Right lobe of liver (tissue), 6 donors: ENCODE measurements at regions not wholly inside any gene's neighbourhood (a gene's known extent, or its start where the extent isn't known, plus 50 kb on each side); places are given as distances from the start of the nearest gene placed in this dataset.

Experiments
- ATAC-seq, 4 donors: fragments of 200-7000 bp; cut with Tn5 transposase; one replicate each; pipeline ENCODE4 v1.9.1; 2020; ENCODE audit warnings: mild to moderate bottlenecking in 4 of 4, moderate library complexity in 4 of 4
- DNase-seq, 3 donors: peaks; one replicate each; pipeline ENCODE4 v3.0.0-alpha.2; 2020
- H3K27ac ChIP-seq, 3 donors: fragments of 200-600 bp; one replicate each; pipeline ENCODE4 v1.8.0; 2022
- H3K27me3 ChIP-seq, 2 donors: fragments of 200-600 bp; one replicate each; pipeline ENCODE4 v1.8.0; 2022
- H3K36me3 ChIP-seq, 4 donors: fragments of 200-600 bp; sonication (generic) in 1 of 4; one replicate each; pipeline versions ENCODE4 v1.5.1 to v1.8.0; 2017 to 2022; ENCODE audit warnings: control low read depth in 1 of 4
- H3K4me1 ChIP-seq, 4 donors: fragments of 200-600 bp; sonication (generic) in 1 of 4; one replicate each; pipeline versions ENCODE4 v1.5.1 to v1.8.0; 2017 to 2022; ENCODE audit warnings: control low read depth in 1 of 4
- H3K4me3 ChIP-seq, 3 donors: fragments of 200-600 bp; one replicate each; pipeline ENCODE4 v1.8.0; 2022
- H3K9me3 ChIP-seq, 4 donors: fragments of 200-600 bp; sonication (generic) in 1 of 4; one replicate each; pipeline versions ENCODE4 v1.5.1 to v1.8.0; 2017 to 2022; ENCODE audit warnings: control low read depth in 1 of 4
- POLR2A ChIP-seq: fragments of 450-650 bp; IDR thresholded peaks from one replicate; pipeline ENCODE4 v1.6.1; 2017; ENCODE audit warnings: antibody characterized with exemption, mild to moderate bottlenecking
- WGBS: methylation state at CpG from one replicate; pipeline ENCODE4 v1.1.6; 2018; ENCODE audit warnings: low coverage, low lambda C conversion rate; ENCODE audit not compliant: insufficient coverage; ENCODE audit errors: missing lambda C conversion rate; 5-methylcytosine and 5-hydroxymethylcytosine counted together
- intact Hi-C, 2 donors: fragments of 100-400 bp; cut with DNase I; formaldehyde crosslinking; loops; one replicate each; pipeline versions ENCODE4 v1.11.2 to v1.14.1; 2022
- TF ChIP-seq, protein P1 (sequence below), 4 donors: fragments of 200-600 bp in 3 of 4; fragments of 450-650 bp in 1 of 4; IDR thresholded peaks; one replicate each; pipeline versions ENCODE4 v1.5.1 to v1.8.0; 2016 to 2022; ENCODE audit warnings: antibody characterized with exemption in 4 of 4, mild to moderate bottlenecking in 2 of 4
- donor health status: DM: no; HTN: yes; CAD: no.
- donor health status: DM: no; HTN: no; CAD: no.
- donor health status: DM: no; HTN: no; CAD: no.
- donor health status: DM: no; HTN: yes; CAD: no.
- donor health status: DM: no; HTN: yes; CAD: no.

DNA sequence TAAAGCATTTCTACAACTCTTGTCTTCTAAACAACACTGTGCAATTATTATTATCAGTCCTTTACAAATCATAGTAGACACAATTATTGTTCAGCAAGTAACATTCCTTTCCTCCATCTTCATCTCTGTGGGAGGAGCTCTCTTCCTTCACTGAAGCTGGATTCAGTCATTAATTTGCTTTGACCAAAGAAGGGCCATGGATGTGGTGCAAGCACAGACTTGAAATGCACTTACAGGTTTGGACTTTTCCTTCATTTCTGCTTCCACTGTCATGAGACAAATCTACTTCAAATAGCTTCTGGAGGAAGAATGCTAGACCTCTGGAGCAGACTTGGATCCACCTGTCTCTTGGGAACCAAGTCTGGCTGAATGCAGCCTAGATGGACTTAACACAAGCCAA, 336.6 kb upstream of the SLITRK6 start:
- no peak overlapping the region for H3K4me3 ChIP-seq
- no peak for DNase-seq

DNA sequence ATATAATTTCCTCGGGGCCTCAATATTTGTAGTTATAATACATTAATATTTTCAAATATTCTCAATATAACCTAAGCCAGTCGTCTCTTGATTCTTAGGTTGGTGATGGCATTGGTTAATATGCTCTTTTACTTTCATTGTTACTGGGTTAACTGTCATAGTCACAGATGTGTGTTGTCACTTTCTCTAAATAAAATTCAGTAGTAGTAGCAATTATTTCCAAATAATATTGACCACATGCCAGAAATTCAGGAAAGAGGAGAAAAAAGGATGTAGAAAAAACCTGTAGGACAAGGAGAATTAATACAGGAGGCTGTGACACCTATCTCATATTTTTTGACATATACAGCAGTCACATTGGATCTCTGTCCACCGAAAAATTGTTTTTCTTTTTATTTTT, 322.7 kb upstream of the SLITRK6 start:
- Histone ChIP-seq H3K27me3 (no peaks in the 10 kb centered on the region), H3K4me3 (no peak overlapping the region), H3K9me3 (no peaks in the 10 kb centered on the region), H3K4me1 (no peaks in the 10 kb centered on the region), H3K27ac (no peak overlapping the region), H3K36me3 (no peaks in the 10 kb centered on the region)
- intact Hi-C loops = no loop called here
- no peak for ATAC-seq
- DNase-seq = no peak
- 23% methylated on average over 3 of the region's 3 CpGs for WGBS
- TF ChIP-seq POLR2A = no peak
- TF ChIP-seq, protein P1, sequence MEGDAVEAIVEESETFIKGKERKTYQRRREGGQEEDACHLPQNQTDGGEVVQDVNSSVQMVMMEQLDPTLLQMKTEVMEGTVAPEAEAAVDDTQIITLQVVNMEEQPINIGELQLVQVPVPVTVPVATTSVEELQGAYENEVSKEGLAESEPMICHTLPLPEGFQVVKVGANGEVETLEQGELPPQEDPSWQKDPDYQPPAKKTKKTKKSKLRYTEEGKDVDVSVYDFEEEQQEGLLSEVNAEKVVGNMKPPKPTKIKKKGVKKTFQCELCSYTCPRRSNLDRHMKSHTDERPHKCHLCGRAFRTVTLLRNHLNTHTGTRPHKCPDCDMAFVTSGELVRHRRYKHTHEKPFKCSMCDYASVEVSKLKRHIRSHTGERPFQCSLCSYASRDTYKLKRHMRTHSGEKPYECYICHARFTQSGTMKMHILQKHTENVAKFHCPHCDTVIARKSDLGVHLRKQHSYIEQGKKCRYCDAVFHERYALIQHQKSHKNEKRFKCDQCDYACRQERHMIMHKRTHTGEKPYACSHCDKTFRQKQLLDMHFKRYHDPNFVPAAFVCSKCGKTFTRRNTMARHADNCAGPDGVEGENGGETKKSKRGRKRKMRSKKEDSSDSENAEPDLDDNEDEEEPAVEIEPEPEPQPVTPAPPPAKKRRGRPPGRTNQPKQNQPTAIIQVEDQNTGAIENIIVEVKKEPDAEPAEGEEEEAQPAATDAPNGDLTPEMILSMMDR (IDR thresholded peaks at IDR 0.05) = no peak

More for the DNA sequence above, 336.6 kb upstream of the SLITRK6 start:
- ATAC-seq = no peak
- Histone ChIP-seq H3K9me3 (no peaks in the 10 kb centered on the region), H3K27me3 (no peaks in the 10 kb centered on the region), H3K36me3 (no peaks in the 10 kb centered on the region), H3K27ac (no peak overlapping the region), H3K4me1 (no peaks in the 10 kb centered on the region)
- TF ChIP-seq, protein P1 (IDR thresholded peaks at IDR 0.05) = no peak
- no peak for TF ChIP-seq POLR2A
- intact Hi-C loops = no loop called here

DNA sequence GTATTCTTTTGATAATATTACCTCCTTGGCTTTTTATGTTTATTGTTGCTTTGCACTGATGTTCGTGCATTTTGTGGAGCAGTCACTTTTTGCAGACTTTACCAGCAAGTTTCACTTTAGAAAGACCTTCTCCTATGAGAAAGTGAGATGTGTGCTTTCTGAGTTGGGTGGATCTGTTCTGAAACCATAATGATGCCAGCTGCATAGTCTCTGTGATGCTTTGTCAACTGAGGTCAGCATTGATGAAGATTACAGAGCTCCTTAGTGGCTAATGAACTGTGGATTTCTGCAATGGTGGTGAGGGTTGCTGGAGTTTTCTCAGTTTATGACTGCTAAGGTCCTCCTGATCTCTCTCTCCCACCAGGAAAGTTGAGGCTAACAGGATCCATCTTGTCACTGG, 309.9 kb upstream of the SLITRK6 start:
- H3K36me3 ChIP-seq = no peaks in the 10 kb centered on the region
- no peaks in the 10 kb centered on the region for H3K27me3 ChIP-seq
- no peaks in the 10 kb centered on the region for H3K4me1 ChIP-seq
- H3K27ac ChIP-seq = no peak overlapping the region
- intact Hi-C loops = no loop called here
- no peak for DNase-seq
- no peak for ATAC-seq
- no peak for TF ChIP-seq POLR2A
- TF ChIP-seq, protein P1 (IDR thresholded peaks at IDR 0.05) = no peak
- 38% methylated on average over 1 of the region's 1 CpG for WGBS
- H3K9me3 ChIP-seq = no peaks in the 10 kb centered on the region
- no peak overlapping the region for H3K4me3 ChIP-seq

DNA sequence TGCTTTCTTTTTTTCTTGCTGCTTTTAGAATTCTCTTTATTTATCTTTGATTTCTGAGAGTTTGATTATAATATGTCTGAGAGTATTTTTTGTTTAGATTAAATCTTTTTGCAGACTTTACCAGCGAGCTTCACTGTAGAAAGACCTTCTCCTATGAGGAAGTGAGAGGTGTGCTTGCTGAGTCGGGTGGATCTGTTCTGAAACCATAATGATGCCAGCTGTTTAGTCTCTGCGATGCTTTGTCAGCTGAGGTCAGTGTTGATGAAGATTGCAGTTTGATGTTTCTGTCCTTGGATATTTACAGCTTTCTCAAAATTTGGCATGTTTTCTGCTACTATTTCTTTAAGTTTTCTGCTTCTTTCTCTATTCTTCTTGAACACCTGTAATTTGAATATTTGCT, 309.1 kb upstream of the SLITRK6 start:
- WGBS = 67% methylated on average over 3 of the region's 3 CpGs
- H3K9me3 ChIP-seq = no peaks in the 10 kb centered on the region
- no peak overlapping the region for H3K4me3 ChIP-seq
- H3K4me1 ChIP-seq = no peaks in the 10 kb centered on the region
- no peaks in the 10 kb centered on the region for H3K27me3 ChIP-seq
- TF ChIP-seq, protein P1 (IDR thresholded peaks at IDR 0.05) = no peak
- TF ChIP-seq POLR2A = no peak
- intact Hi-C loops = no loop called here
- DNase-seq (no peak), ATAC-seq (no peak)
- H3K36me3 ChIP-seq = no peaks in the 10 kb centered on the region
- H3K27ac ChIP-seq = no peak overlapping the region

GRCh38 chr13:86098511-86098910, 299.3 kb upstream of the SLITRK6 start:
- H3K4me1 ChIP-seq = no peaks in the 10 kb centered on the region
- TF ChIP-seq POLR2A = no peak
- TF ChIP-seq, protein P1 (IDR thresholded peaks at IDR 0.05) = no peak
- intact Hi-C loops = no loop called here

More at GRCh38 chr13:86098511-86098910, 299.3 kb upstream of the SLITRK6 start:
- no peaks in the 10 kb centered on the region for H3K27me3 ChIP-seq
- DNase-seq (no peak), ATAC-seq (no peak)
- H3K27ac ChIP-seq = no peak overlapping the region
- H3K9me3 ChIP-seq = no peaks in the 10 kb centered on the region
- no peak overlapping the region for H3K4me3 ChIP-seq
- H3K36me3 ChIP-seq = no peaks in the 10 kb centered on the region
